ENCODE measurements at regions not wholly inside any gene's neighbourhood (a gene's known extent, or its start where the extent isn't known, plus 50 kb on each side); places are given as distances from the start of the nearest gene placed in this dataset.

DNA sequence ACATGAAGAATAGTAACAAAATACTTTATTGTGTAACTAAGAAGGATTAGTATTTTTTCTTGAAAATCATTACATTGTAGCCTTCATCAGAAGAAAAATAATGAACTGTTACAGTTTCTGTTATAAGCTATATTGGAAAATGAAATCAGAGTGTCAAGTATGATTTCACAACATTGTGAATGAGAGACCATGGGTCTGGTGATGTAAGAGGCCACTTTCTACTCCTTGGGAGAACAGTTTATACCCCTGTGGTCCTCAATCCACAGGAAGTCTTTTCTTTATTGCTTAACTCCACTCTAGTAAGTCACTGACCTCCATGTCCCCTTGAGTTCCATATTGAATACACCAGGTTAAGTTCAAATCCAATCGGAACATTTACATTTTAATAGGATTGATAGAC lies 218.7 kb upstream of the FERMT1 start:
- TF ChIP-seq CTCF (IDR thresholded peaks at IDR 0.05) (no peak), POLR2A (IDR thresholded peaks at IDR 0.05) (no peak)
